Astrocyte of the cerebellum (primary cell): ENCODE measurements at regions not wholly inside any gene's neighbourhood (a gene's known extent, or its start where the extent isn't known, plus 50 kb on each side); places are given as distances from the start of the nearest gene placed in this dataset.
"Not testable (repeated sequence)": the region's sequence is repeated elsewhere in the genome, so short reads cannot be mapped to it uniquely, and the experiment has no call there.

Experiments used
- DNase-seq: peaks from one replicate; pipeline ENCODE4 v3.0.0-alpha.2; 2011; ENCODE audit warnings: low read depth
- H3K4me3 ChIP-seq: 2 replicates; pipeline ENCODE4 v1.5.1; 2011; ENCODE audit warnings: mild to moderate bottlenecking, low read depth, low read length, moderate library complexity
- in situ Hi-C: cut with HindIII; loops from 2 replicates; pipeline ENCODE4 v1.10.0; 2017; ENCODE audit warnings: low sequenced_read_pairs
- TF ChIP-seq, protein P1 (sequence below): IDR thresholded peaks from 2 replicates; pipeline ENCODE4 v1.5.1; 2012; ENCODE audit warnings: low read length, low read depth, moderate library complexity, mild to moderate bottlenecking; ENCODE audit errors: missing control alignments

DNA sequence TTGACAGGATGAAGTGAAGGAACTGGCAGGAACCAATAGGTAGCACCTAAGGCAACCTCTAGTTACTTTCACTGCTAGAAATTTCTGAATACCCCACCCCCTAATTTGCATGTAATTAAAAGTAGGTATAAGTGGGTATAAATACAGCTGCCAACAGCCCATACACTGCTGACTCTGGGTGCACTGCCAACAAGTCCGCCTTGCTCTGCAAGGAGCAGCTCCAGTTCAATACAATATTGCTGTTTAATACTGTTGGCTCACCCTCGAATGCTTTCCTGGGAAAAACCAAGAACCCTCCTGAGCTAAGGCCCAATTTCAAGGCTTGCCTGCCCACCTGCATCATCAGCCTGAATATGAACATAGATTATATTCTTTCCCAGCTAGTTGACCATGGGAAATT is 981.9 kb downstream of the ADGRL2 start:
- H3K4me3 ChIP-seq = no peak overlapping the region
- in situ Hi-C loops = no loop called here
- DNase-seq = no peak
- TF ChIP-seq, protein P1, sequence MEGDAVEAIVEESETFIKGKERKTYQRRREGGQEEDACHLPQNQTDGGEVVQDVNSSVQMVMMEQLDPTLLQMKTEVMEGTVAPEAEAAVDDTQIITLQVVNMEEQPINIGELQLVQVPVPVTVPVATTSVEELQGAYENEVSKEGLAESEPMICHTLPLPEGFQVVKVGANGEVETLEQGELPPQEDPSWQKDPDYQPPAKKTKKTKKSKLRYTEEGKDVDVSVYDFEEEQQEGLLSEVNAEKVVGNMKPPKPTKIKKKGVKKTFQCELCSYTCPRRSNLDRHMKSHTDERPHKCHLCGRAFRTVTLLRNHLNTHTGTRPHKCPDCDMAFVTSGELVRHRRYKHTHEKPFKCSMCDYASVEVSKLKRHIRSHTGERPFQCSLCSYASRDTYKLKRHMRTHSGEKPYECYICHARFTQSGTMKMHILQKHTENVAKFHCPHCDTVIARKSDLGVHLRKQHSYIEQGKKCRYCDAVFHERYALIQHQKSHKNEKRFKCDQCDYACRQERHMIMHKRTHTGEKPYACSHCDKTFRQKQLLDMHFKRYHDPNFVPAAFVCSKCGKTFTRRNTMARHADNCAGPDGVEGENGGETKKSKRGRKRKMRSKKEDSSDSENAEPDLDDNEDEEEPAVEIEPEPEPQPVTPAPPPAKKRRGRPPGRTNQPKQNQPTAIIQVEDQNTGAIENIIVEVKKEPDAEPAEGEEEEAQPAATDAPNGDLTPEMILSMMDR = no peak

DNA sequence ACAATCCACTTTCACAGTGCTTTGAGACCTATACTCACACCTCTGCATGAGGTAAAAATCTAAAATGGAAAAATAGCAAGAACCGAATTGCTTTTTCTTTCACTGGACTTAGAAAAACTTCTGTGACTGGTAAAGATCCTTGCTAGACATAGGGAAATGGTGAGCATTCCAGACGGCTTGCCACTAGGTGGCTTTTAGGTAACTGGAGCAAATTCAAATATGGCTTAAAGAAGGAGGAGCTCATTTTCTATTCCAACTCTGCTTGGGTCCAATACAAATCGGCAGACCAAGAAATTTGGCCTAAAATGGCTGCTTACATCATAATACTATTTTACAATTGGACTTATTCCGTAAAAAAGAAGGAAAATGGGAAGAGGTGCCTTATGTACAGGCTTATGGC is 977.9 kb downstream of the ADGRL2 start:
- TF ChIP-seq, protein P1 = peak; percentile 22
- H3K4me3 ChIP-seq = no peak overlapping the region
- in situ Hi-C loops = no loop called here
- no peak for DNase-seq

DNA sequence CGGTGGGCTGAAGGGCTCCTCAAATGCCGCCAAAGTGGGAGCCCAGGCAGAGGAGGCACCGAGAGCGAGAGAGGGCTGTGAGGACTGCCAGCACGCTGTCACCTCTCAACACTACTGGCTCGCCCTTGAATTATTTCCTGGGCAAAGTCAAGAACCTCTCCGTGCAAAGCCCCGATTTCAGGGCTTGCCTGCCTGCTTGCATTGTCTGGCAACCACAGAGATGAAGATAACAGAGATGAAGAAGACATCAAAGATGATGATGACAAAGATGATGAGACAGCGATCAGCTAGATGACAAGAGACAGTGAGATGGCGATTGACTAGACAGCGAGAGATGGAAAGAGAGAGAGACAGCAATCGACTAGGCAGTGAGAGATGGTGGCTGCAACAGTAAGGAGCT is 976.5 kb downstream of the ADGRL2 start:
- TF ChIP-seq, protein P1 = no peak
- DNase-seq = no peak
- no peak overlapping the region for H3K4me3 ChIP-seq
- in situ Hi-C loops = no loop called here

DNA sequence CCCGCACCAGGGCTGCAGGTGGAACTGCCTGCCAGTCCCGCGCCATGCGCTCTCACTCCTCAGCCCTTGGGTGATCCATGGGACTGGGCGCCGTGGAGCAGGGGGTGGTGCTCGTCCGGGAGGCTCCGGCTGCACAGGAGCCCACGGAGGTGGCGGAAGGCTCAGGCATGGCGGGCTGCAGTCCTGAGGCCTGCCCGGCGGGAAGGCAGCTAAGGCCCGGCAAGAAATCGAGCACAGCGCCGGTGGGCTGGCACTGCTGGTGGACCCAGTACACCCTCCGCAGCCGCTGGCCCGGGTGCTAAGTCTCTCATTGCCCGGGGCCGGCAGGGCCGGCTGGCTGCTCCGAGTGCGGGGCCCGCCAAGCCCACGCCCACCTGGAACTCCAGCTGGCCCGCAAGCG is 976.0 kb downstream of the ADGRL2 start:
- in situ Hi-C loops, H3K4me3 ChIP-seq: not testable (repeated sequence)

DNA sequence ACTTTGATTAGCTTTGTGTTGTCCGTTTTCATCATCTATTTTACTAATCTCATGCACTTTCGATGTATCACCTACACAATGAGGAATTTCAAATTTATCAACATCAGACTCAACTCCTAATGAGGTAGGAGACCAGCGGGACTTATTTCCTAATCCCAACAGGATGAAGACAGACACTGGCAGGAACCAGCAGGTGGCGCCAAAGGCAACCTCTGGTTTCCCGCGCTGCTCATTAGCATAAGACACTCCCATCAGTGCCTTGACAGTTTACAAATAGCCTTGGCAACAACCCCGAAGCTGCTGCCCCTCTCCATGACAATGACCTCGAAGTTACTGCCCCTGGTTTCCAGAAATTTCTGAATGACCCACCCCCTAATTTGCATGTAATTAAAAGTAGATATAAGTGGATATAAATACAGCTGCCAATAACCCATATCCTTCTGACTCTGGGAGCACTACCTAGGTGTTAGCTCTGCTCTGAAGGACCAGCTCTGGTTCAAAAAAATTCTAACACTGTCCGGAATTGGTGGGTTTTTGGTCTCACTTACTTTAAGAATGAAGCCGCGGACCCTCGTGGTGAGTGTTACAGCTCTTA is 974.8 kb downstream of the ADGRL2 start:
- in situ Hi-C loops = no loop called here
- TF ChIP-seq, protein P1 = peak; percentile 48
- H3K4me3 ChIP-seq = no peak overlapping the region
- DNase-seq = no peak

More for the DNA sequence above, 976.0 kb downstream of the ADGRL2 start:
- DNase-seq = not testable (repeated sequence)

DNA sequence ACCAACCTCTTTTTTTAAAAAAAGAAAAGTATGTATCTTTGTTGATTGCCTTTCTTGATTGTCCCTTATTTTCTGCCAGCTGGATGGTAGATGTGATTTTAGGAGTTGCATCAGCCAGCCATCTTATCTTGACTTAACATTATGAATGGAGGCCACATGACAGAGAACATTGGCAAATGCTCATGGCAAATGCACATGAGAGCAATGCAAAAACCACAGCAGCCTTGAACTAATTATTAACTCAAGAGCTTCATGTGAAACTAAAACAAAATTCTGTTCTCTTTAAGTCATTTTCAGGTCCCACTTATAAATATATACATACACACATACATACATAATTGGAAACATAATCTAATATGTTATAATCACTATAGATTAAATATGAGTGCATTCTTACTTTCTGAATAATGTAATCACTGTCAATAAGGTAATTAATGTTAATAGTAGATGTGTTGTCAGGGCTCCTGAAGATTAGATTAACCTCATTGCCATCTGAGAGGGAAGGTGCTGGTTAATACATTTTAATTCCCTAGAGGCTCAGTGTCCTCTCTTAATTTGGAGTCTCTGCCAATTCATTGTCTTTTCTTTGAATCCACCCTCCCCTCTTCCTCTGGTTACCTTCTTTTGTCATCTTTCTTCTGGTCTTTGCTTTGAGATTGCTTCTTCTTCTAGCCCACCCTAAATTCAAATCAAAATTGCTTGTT is 962.2 kb downstream of the ADGRL2 start:
- DNase-seq = no peak
- H3K4me3 ChIP-seq = no peak overlapping the region
- TF ChIP-seq, protein P1 = no peak
- in situ Hi-C loops = no loop called here

DNA sequence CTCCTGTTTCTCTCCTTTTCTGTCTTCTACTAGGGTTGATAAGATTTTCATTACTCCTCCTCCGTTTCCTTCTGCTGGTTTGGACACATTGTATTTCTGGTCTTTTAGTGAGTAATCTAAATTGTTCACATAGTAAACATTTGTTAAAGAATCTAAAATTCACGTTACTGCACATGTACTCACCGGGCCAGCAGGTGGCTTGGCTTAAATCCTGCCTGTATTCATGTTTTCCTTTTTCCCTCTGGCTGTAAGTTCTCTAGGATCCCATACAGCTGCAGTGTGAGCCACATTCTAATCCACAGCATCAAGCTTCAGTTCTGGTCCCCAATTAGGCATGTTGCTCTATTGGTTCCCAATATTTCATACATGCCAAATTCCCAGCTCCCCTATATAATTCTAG is 958.3 kb downstream of the ADGRL2 start:
- DNase-seq = no peak
- TF ChIP-seq, protein P1 = peak; percentile 21
- in situ Hi-C loops = no loop called here
- no peak overlapping the region for H3K4me3 ChIP-seq
